Fibroblast of lung (primary cell): ENCODE measurements at regions not wholly inside any gene's neighbourhood (a gene's known extent, or its start where the extent isn't known, plus 50 kb on each side); places are given as distances from the start of the nearest gene placed in this dataset.
"Not testable (repeated sequence)": the region's sequence is repeated elsewhere in the genome, so short reads cannot be mapped to it uniquely, and the experiment has no call there.

Source experiments
- DNase-seq, 2 donors: peaks; one replicate each; pipeline versions ENCODE4 v3.0.0 to v3.0.0-alpha.2; 2010; ENCODE audit warnings: low read depth in 2 of 2
- H2AFZ ChIP-seq: 2 replicates; pipeline ENCODE4 v1.5.1; 2012; ENCODE audit warnings: low read length, control low read depth, inconsistent platforms
- H3K27ac ChIP-seq: 2 replicates; pipeline ENCODE4 v1.5.1; 2011; ENCODE audit warnings: low read length, control low read depth; ENCODE audit not compliant: insufficient read depth
- H3K27me3 ChIP-seq: 2 replicates; pipeline ENCODE4 v1.5.1; 2011; ENCODE audit warnings: mild to moderate bottlenecking, low read length; ENCODE audit not compliant: control insufficient read depth, insufficient read depth
- H3K36me3 ChIP-seq: 2 replicates; pipeline ENCODE4 v1.5.1; 2011; ENCODE audit warnings: low read length; ENCODE audit not compliant: control insufficient read depth, insufficient read depth
- H3K4me1 ChIP-seq: 2 replicates; pipeline ENCODE4 v1.5.1; 2011; ENCODE audit warnings: low read length; ENCODE audit not compliant: control insufficient read depth, insufficient read depth; ENCODE audit errors: extremely low read depth
- H3K4me2 ChIP-seq: 2 replicates; pipeline ENCODE4 v1.5.1; 2011; ENCODE audit warnings: low read length, control low read depth; ENCODE audit not compliant: insufficient read depth; ENCODE audit errors: extremely low read depth
- H3K4me3 ChIP-seq, 4 experiments: fragments of 200-600 bp in 1 of 4; sonication (generic) in 1 of 4; replicated peaks in 1 of 4; 2 replicates each; pipeline ENCODE4 v1.5.1; 2011 to 2016; ENCODE audit warnings: low read length in 4 of 4, low read depth in 3 of 4, mild to moderate bottlenecking in 3 of 4, control low read depth in 2 of 4, inconsistent platforms in 1 of 4, mixed read lengths in 1 of 4; ENCODE audit not compliant: insufficient read depth in 1 of 4; ENCODE audit errors: control extremely low read depth in 1 of 4
- H3K79me2 ChIP-seq: 2 replicates; pipeline ENCODE4 v1.5.1; 2012; ENCODE audit warnings: mild to moderate bottlenecking, low read length, inconsistent platforms; ENCODE audit not compliant: control insufficient read depth, insufficient read depth
- H3K9ac ChIP-seq: 2 replicates; pipeline ENCODE4 v1.5.1; 2011; ENCODE audit warnings: mild to moderate bottlenecking, low read length, control low read depth; ENCODE audit not compliant: insufficient read depth
- H3K9me3 ChIP-seq: 2 replicates; pipeline ENCODE4 v1.5.1; 2012; ENCODE audit warnings: low read depth, low read length; ENCODE audit not compliant: control insufficient read depth, insufficient read depth
- H4K20me1 ChIP-seq: 2 replicates; pipeline ENCODE4 v1.5.1; 2011; ENCODE audit warnings: low read length; ENCODE audit not compliant: control insufficient read depth, insufficient read depth; ENCODE audit errors: extremely low read depth
- CTCF ChIP-seq, 2 donors: IDR thresholded peaks in 1 of 2; conservative IDR thresholded peaks in 1 of 2; 1 replicate in 1 of 2; 2 replicates in 1 of 2; pipeline ENCODE4 v1.5.1; 2011 to 2012; ENCODE audit warnings: low read length in 2 of 2, control low read depth in 1 of 2, inconsistent platforms in 1 of 2, low read depth in 1 of 2, mild to moderate bottlenecking in 1 of 2
- EZH2 ChIP-seq: IDR thresholded peaks from 2 replicates; pipeline ENCODE4 v1.5.1; 2012; ENCODE audit warnings: low read length, control low read depth, mild to moderate bottlenecking; ENCODE audit errors: missing control alignments

GRCh38 chr3:95832146-95832545, 982.2 kb upstream of the EPHA6 start:
- Histone ChIP-seq H3K27me3 (no peaks in the 10 kb centered on the region), H4K20me1 (no peaks in the 10 kb centered on the region), H3K4me3 (no peak overlapping the region), H3K4me2 (no peak overlapping the region), H2AFZ (no peak overlapping the region), H3K27ac (no peak overlapping the region), H3K36me3 (no peaks in the 10 kb centered on the region), H3K79me2 (no peaks in the 10 kb centered on the region), H3K4me1 (no peaks in the 10 kb centered on the region), H3K9me3 (no peaks in the 10 kb centered on the region), H3K9ac (no peak overlapping the region)
- DNase-seq: no peak
- TF ChIP-seq EZH2 (no peak), CTCF (conservative IDR thresholded peaks at IDR 0.05 in 1 of 2, IDR thresholded peaks at IDR 0.05 in 1 of 2; ENCODE audit: low read depth in 1 of 2, low read length in 2 of 2) (no peak)

DNA sequence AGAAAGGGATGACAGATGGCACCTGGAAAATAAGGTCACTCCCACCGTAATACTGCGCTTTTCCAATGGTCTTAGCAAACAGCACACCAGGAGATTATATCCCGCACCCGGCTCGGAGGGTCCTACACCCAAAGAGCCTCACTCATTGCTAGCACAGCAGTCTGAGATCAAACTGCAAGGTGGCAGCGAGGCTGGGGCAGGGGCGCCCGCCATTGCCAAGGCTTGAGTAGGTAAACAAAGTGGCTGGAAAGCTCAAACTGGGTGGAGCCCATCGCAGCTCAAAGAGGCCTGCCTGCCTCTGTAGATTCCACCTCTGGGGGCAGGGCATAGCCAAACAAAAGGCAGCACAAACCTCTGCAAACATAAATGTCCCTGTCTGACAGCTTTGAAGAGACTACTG, 953.8 kb upstream of the EPHA6 start:
- H2AFZ ChIP-seq, H3K27ac ChIP-seq, H3K79me2 ChIP-seq, H3K4me3 ChIP-seq, H3K36me3 ChIP-seq, DNase-seq, H3K27me3 ChIP-seq, H3K4me2 ChIP-seq, H4K20me1 ChIP-seq, H3K4me1 ChIP-seq, H3K9me3 ChIP-seq, H3K9ac ChIP-seq: not testable (repeated sequence)

DNA sequence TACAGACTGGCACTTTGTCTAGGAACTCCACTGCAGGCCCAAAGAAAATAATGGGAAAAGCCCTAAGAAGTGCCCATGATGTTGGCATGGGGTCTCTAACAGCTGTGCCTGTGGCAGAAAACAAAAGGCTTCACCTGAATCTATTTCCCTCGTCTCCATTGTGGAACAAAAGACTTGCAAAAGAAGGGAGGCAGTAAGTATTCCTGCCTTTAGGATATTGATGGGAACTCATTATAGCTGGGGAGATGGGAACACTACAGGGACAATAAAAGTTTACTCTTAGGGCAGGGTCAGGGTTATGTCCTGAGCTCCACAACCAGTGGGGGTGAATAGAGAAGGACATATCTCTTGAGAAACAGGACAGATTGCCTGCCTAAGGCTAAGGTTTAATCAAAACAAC, 930.6 kb upstream of the EPHA6 start:
- Histone ChIP-seq H3K4me1 (no peaks in the 10 kb centered on the region), H3K4me2 (no peak overlapping the region), H3K36me3 (no peaks in the 10 kb centered on the region), H3K79me2 (no peaks in the 10 kb centered on the region), H3K27ac (no peak overlapping the region), H2AFZ (no peak overlapping the region), H3K9me3 (no peaks in the 10 kb centered on the region), H3K4me3 (no peak overlapping the region), H4K20me1 (no peaks in the 10 kb centered on the region), H3K27me3 (no peaks in the 10 kb centered on the region), H3K9ac (no peak overlapping the region)
- TF ChIP-seq EZH2 (no peak), CTCF (conservative IDR thresholded peaks at IDR 0.05 in 1 of 2, IDR thresholded peaks at IDR 0.05 in 1 of 2; ENCODE audit: low read depth in 1 of 2, low read length in 2 of 2) (no peak)
- DNase-seq: no peak

DNA sequence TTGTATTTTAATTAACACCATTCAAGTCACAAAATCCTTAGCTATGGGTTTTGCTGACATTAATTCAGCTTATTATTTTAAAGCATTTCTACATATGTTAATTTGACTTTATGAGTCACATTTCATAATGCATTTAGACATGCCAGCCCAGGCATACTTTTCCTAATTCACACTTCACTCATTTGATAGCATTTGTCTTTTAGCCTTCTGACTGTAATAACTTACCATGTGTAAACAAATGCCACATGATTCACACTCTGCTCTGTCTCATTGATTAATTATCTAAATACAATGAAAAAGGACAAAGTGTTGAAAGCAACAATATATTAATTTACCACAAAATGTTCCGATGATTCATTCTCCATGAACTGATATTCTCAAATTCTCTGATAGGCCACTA, 927.8 kb upstream of the EPHA6 start:
- Histone ChIP-seq H2AFZ (no peak overlapping the region), H3K27ac (no peak overlapping the region), H3K4me2 (no peak overlapping the region), H3K4me1 (no peaks in the 10 kb centered on the region), H3K36me3 (no peaks in the 10 kb centered on the region), H3K27me3 (no peaks in the 10 kb centered on the region), H4K20me1 (no peaks in the 10 kb centered on the region), H3K4me3 (no peak overlapping the region), H3K79me2 (no peaks in the 10 kb centered on the region), H3K9ac (no peak overlapping the region), H3K9me3 (no peaks in the 10 kb centered on the region)
- peak in 1 of 2 donors; percentile 8 for DNase-seq
- TF ChIP-seq EZH2: no peak
- TF ChIP-seq CTCF (conservative IDR thresholded peaks at IDR 0.05 in 1 of 2, IDR thresholded peaks at IDR 0.05 in 1 of 2; ENCODE audit: low read depth in 1 of 2, low read length in 2 of 2): no peak
